ENCODE measurements at regions not wholly inside any gene's neighbourhood (a gene's known extent, or its start where the extent isn't known, plus 50 kb on each side); places are given as distances from the start of the nearest gene placed in this dataset.

- DNase-seq (no peak), ATAC-seq (no peak)
- CTCF ChIA-PET = no interaction called here
- Mint-ChIP-seq H3K27ac (no peak overlapping the region), H3K4me1 (ENCODE audit: low read depth) (no peaks in the 10 kb centered on the region), H3K9me3 (ENCODE audit: insufficient read depth) (no peaks in the 10 kb centered on the region), H3K36me3 (ENCODE audit: low read depth) (no peaks in the 10 kb centered on the region), H3K27me3 (ENCODE audit: low read depth) (no peaks in the 10 kb centered on the region), H3K4me3 (no peak overlapping the region)
- POLR2A ChIA-PET = no interaction called here
These were observed 327.3 kb upstream of the GBE1 start for GRCh38 chr3:82088749-82089148.

GRCh38 chr3:82087958-82088357 is 326.5 kb upstream of the GBE1 start:
- Mint-ChIP-seq H3K4me3 (no peak overlapping the region), H3K9me3 (ENCODE audit: insufficient read depth) (no peaks in the 10 kb centered on the region), H3K27ac (no peak overlapping the region), H3K36me3 (ENCODE audit: low read depth) (no peaks in the 10 kb centered on the region), H3K27me3 (ENCODE audit: low read depth) (no peaks in the 10 kb centered on the region), H3K4me1 (ENCODE audit: low read depth) (no peaks in the 10 kb centered on the region)
- no peak for DNase-seq
- POLR2A ChIA-PET = no interaction called here
- CTCF ChIA-PET = no interaction called here
- ATAC-seq = no peak

DNA sequence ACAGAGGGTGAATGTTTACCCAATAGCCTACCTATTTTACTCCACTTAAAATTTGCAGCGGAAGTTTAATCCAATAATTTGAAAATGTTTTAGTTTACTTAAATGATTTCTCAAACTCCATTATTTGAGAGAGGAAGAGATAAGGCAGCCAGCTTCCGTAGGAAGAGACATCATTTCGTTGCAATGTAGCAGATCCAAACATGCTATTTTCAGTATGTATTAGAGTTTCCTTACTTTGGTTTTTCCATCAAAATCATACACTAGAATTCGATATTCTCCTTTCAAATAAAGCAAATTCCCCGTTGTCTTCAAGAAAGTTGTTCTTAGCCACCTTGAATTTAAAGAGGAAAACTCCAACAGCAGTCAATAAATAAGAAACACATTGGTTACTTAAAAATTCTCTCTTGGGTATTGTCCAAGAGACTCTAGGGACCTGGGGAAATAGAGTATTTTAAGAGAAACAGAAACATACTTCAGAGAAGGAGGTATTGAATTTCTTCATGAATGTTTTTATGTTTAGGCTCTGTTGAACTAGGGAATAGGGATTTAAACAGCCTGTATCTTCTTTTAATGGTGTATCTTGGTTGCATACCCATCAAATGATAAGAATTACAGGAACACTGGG is 324.5 kb upstream of the GBE1 start:
- Mint-ChIP-seq H3K27me3 (ENCODE audit: low read depth) (no peaks in the 10 kb centered on the region), H3K4me1 (ENCODE audit: low read depth) (no peaks in the 10 kb centered on the region), H3K36me3 (ENCODE audit: low read depth) (no peaks in the 10 kb centered on the region), H3K9me3 (ENCODE audit: insufficient read depth) (no peaks in the 10 kb centered on the region), H3K27ac (no peak overlapping the region), H3K4me3 (no peak overlapping the region)
- no peak for DNase-seq
- ChIA-PET POLR2A (no interaction called here), CTCF (no interaction called here)
- ATAC-seq = no peak

GRCh38 chr3:82085356-82085755 is 323.9 kb upstream of the GBE1 start:
- H3K27ac Mint-ChIP-seq = no peak overlapping the region
- no peak overlapping the region for H3K4me3 Mint-ChIP-seq
- H3K9me3 Mint-ChIP-seq (ENCODE audit: insufficient read depth) = no peaks in the 10 kb centered on the region
- ATAC-seq = no peak
- POLR2A ChIA-PET = no interaction called here
- no peaks in the 10 kb centered on the region for H3K36me3 Mint-ChIP-seq (ENCODE audit: low read depth)
- no peak for DNase-seq
- no peaks in the 10 kb centered on the region for H3K4me1 Mint-ChIP-seq (ENCODE audit: low read depth)
- CTCF ChIA-PET = no interaction called here
- H3K27me3 Mint-ChIP-seq (ENCODE audit: low read depth) = no peaks in the 10 kb centered on the region

DNA sequence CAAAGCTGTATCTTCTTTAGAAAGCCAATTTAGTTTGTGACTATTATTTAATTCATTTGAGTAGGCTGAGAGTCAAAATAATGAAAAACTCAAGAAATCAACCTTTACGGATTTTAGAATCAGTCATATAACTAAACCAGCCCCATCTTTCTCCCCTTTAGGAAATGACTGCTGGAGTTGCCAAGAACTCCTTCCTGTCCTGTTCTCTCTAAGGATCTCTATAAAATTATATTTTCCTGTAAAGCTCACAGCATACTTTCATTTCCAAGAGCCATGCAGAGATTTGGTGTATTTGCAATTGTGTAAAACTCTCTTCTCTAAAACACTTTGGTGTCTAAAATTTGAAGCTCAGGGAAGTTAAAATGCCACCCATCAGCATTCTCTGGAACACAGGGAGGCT is 323.4 kb upstream of the GBE1 start:
- H3K27me3 Mint-ChIP-seq (ENCODE audit: low read depth) = no peaks in the 10 kb centered on the region
- no peaks in the 10 kb centered on the region for H3K4me1 Mint-ChIP-seq (ENCODE audit: low read depth)
- ATAC-seq (no peak), DNase-seq (no peak)
- H3K4me3 Mint-ChIP-seq = no peak overlapping the region
- no peak overlapping the region for H3K27ac Mint-ChIP-seq
- POLR2A ChIA-PET = no interaction called here
- no peaks in the 10 kb centered on the region for H3K9me3 Mint-ChIP-seq (ENCODE audit: insufficient read depth)
- CTCF ChIA-PET = no interaction called here
- H3K36me3 Mint-ChIP-seq (ENCODE audit: low read depth) = no peaks in the 10 kb centered on the region

DNA sequence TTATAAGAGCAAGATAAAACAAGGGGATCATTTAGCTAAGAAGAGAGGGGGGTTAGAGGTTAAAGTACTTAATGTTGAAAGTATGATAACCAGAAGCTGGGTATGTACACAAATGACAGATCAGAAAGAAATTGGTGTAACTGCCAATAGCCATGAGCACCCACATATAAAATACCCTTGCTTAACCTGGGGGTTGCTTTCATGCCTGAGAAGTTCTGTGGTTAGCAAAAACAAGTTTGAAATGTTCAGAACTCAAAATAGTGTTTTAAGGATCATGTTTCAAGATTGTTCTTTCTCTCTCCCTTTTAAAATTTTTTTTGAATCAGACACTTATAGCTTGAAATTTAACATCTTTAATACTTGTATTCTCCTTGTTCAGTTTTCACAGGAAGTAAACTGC is 321.4 kb upstream of the GBE1 start:
- DNase-seq (no peak), ATAC-seq (no peak)
- ChIA-PET POLR2A (no interaction called here), CTCF (no interaction called here)
- no peak overlapping the region for H3K4me3 Mint-ChIP-seq
- H3K4me1 Mint-ChIP-seq (ENCODE audit: low read depth) = no peaks in the 10 kb centered on the region
- no peaks in the 10 kb centered on the region for H3K36me3 Mint-ChIP-seq (ENCODE audit: low read depth)
- no peaks in the 10 kb centered on the region for H3K9me3 Mint-ChIP-seq (ENCODE audit: insufficient read depth)
- H3K27me3 Mint-ChIP-seq (ENCODE audit: low read depth) = no peaks in the 10 kb centered on the region
- H3K27ac Mint-ChIP-seq = no peak overlapping the region

DNA sequence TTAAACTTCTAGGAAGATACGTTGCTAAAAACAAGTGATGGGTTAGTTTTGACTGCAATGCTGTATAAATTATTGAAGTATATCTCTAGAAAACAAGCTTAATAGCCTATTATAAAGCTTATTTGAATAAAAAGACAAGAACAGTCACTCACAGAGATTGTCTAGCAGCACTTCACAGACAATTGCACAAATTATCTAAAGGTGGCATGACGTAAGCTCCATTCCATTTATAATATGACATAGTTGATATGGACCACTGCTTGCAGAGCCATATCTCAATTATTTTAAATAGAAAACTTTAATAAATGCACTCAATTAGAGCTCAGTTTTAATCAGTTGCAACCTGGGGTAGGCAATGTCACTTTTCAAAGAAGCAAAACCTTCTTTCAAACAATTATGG is 319.9 kb upstream of the GBE1 start:
- ChIA-PET POLR2A (no interaction called here), CTCF (interaction anchor here (0.6 kb wide), 1 partner anchor 60 kb away, joined by 3 read pairs; no protein-coding TSS in a partner anchor)
- Mint-ChIP-seq H3K36me3 (ENCODE audit: low read depth) (no peaks in the 10 kb centered on the region), H3K9me3 (ENCODE audit: insufficient read depth) (no peaks in the 10 kb centered on the region), H3K4me1 (ENCODE audit: low read depth) (no peaks in the 10 kb centered on the region), H3K27me3 (ENCODE audit: low read depth) (no peaks in the 10 kb centered on the region), H3K27ac (no peak overlapping the region), H3K4me3 (no peak overlapping the region)
- DNase-seq (no peak), ATAC-seq (no peak)

DNA sequence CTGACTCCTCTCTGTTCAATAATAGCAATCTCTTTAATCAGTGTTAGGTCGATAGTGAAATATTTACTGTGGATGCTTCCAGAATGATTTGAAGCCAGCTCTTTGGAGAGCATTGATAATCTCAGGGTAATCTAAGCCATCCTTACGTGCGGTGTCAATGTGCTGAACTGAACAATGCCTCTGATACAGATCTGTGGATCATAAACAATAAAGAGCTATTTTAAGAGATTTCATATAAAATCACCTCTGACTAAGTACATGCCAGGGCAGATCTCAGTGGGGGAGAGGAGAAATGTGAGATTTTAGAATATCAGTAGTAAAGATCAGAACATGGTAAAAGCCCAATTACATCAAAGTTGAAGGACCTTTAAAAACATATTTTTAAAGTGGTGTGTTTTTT is 319.3 kb upstream of the GBE1 start:
- ChIA-PET CTCF (interaction anchor here (0.6 kb wide), 1 partner anchor 59 kb away, joined by 3 read pairs; no protein-coding TSS in a partner anchor), POLR2A (no interaction called here)
- no peak for ATAC-seq
- no peaks in the 10 kb centered on the region for H3K36me3 Mint-ChIP-seq (ENCODE audit: low read depth)
- no peak for DNase-seq
- no peak overlapping the region for H3K4me3 Mint-ChIP-seq
- H3K27me3 Mint-ChIP-seq (ENCODE audit: low read depth) = no peaks in the 10 kb centered on the region
- no peaks in the 10 kb centered on the region for H3K9me3 Mint-ChIP-seq (ENCODE audit: insufficient read depth)
- H3K27ac Mint-ChIP-seq = no peak overlapping the region
- H3K4me1 Mint-ChIP-seq (ENCODE audit: low read depth) = no peaks in the 10 kb centered on the region

GRCh38 chr3:82080261-82080660 is 318.8 kb upstream of the GBE1 start:
- CTCF ChIA-PET = no interaction called here
- H3K4me3 Mint-ChIP-seq = no peak overlapping the region
- no peaks in the 10 kb centered on the region for H3K4me1 Mint-ChIP-seq (ENCODE audit: low read depth)
- no peaks in the 10 kb centered on the region for H3K27me3 Mint-ChIP-seq (ENCODE audit: low read depth)
- no peak for ATAC-seq
- H3K27ac Mint-ChIP-seq = no peak overlapping the region
- no peaks in the 10 kb centered on the region for H3K9me3 Mint-ChIP-seq (ENCODE audit: insufficient read depth)
- POLR2A ChIA-PET = no interaction called here
- no peaks in the 10 kb centered on the region for H3K36me3 Mint-ChIP-seq (ENCODE audit: low read depth)
- no peak for DNase-seq

- ATAC-seq = no peak
- ChIA-PET CTCF (no interaction called here), POLR2A (no interaction called here)
- no peaks in the 10 kb centered on the region for H3K27me3 Mint-ChIP-seq (ENCODE audit: low read depth)
- H3K4me3 Mint-ChIP-seq = no peak overlapping the region
- H3K27ac Mint-ChIP-seq = no peak overlapping the region
- H3K36me3 Mint-ChIP-seq (ENCODE audit: low read depth) = no peaks in the 10 kb centered on the region
- H3K9me3 Mint-ChIP-seq (ENCODE audit: insufficient read depth) = no peaks in the 10 kb centered on the region
- DNase-seq = no peak
- H3K4me1 Mint-ChIP-seq (ENCODE audit: low read depth) = no peaks in the 10 kb centered on the region
These were observed 318.0 kb upstream of the GBE1 start for GRCh38 chr3:82079335-82079890.

- ChIA-PET POLR2A (no interaction called here), CTCF (no interaction called here)
- no peaks in the 10 kb centered on the region for H3K9me3 Mint-ChIP-seq (ENCODE audit: insufficient read depth)
- H3K27ac Mint-ChIP-seq = no peak overlapping the region
- H3K27me3 Mint-ChIP-seq (ENCODE audit: low read depth) = no peaks in the 10 kb centered on the region
- DNase-seq (no peak), ATAC-seq (no peak)
- H3K4me1 Mint-ChIP-seq (ENCODE audit: low read depth) = no peaks in the 10 kb centered on the region
- H3K4me3 Mint-ChIP-seq = no peak overlapping the region
- H3K36me3 Mint-ChIP-seq (ENCODE audit: low read depth) = no peaks in the 10 kb centered on the region
These were observed 316.8 kb upstream of the GBE1 start for GRCh38 chr3:82078246-82078645.

- Mint-ChIP-seq H3K4me1 (ENCODE audit: low read depth) (no peaks in the 10 kb centered on the region), H3K4me3 (no peak overlapping the region), H3K36me3 (ENCODE audit: low read depth) (no peaks in the 10 kb centered on the region), H3K27ac (no peak overlapping the region), H3K9me3 (ENCODE audit: insufficient read depth) (no peaks in the 10 kb centered on the region), H3K27me3 (ENCODE audit: low read depth) (no peaks in the 10 kb centered on the region)
- ChIA-PET POLR2A (no interaction called here), CTCF (no interaction called here)
- DNase-seq (no peak), ATAC-seq (no peak)
These were observed 306.0 kb upstream of the GBE1 start for GRCh38 chr3:82067420-82067819.

GRCh38 chr3:82058809-82059208 is 297.4 kb upstream of the GBE1 start:
- Mint-ChIP-seq H3K27me3 (ENCODE audit: low read depth) (no peaks in the 10 kb centered on the region), H3K4me1 (ENCODE audit: low read depth) (no peaks in the 10 kb centered on the region), H3K36me3 (ENCODE audit: low read depth) (no peaks in the 10 kb centered on the region), H3K27ac (no peak overlapping the region), H3K9me3 (ENCODE audit: insufficient read depth) (no peaks in the 10 kb centered on the region), H3K4me3 (no peak overlapping the region)
- CTCF ChIA-PET = no interaction called here
- no peak for ATAC-seq
- POLR2A ChIA-PET = no interaction called here
- DNase-seq = no peak

Measured in activated CD8-positive, alpha-beta T cell treated with anti-CD3 and anti-CD28 coated beads, Interleukin-2, amount 10 ng/mL, durations not matched to agents 7 days and 5 days (primary cell).